K562 (cell line): ENCODE measurements at regions not wholly inside any gene's neighbourhood (a gene's known extent, or its start where the extent isn't known, plus 50 kb on each side); places are given as distances from the start of the nearest gene placed in this dataset.

ENCODE experiments used
- ATAC-seq: fragments of 200-7000 bp; cut with Tn5 transposase; 3 replicates; pipeline ENCODE4 v1.9.1; 2020; ENCODE audit warnings: moderate library complexity
- BruUV-seq: library from RNA; stranded (reverse); fragments of 400-500 nt; replicated peaks from 2 replicates; lab custom pipeline; 2021; lab: Mats Ljungman, UMichigan
- CTCF ChIA-PET: fragments of 300-600 bp; formaldehyde crosslinking; extraction: SDS; loops from one replicate; lab custom pipeline; 2021; ENCODE audit warnings: low intra/inter-chr PET ratio; lab: Yijun Ruan, JAX
- POLR2A ChIA-PET: fragments of 300-600, 350-650 bp; sonication (Branson Sonifier 250); formaldehyde crosslinking; extraction: SDS; loops from one replicate; lab custom pipeline; 2021; ENCODE audit warnings: antibody characterized with exemption, inconsistent platforms; lab: Yijun Ruan, JAX
- DNase-seq, 4 experiments: peaks; one replicate each; pipeline versions ENCODE4 v3.0.0 to v3.0.0-alpha.2; 2011 to 2018; ENCODE audit warnings: low spot score in 3 of 4, mixed read lengths in 3 of 4; ENCODE audit errors: extremely low read depth in 1 of 4
- FAIRE-seq: peaks from 2 replicates; lab custom pipeline; 2011; peaks lifted over from hg19 to GRCh38; lab: Jason Lieb, UNC
- H2AFZ ChIP-seq: 2 replicates; pipeline ENCODE4 v1.6.0; 2011; ENCODE audit warnings: low read depth, low read length, control low read depth, inconsistent platforms
- H3K27ac ChIP-seq: fragments of 200-600 bp; 3 replicates; pipeline ENCODE4 v1.8.0; 2011; ENCODE audit warnings: low read depth, mild to moderate bottlenecking, control low read depth, inconsistent platforms, low read length, moderate library complexity, mixed read lengths; ENCODE audit errors: extremely low read depth
- H3K27me3 ChIP-seq, 2 experiments: fragments of 300-600 bp in 1 of 2; 2 replicates in 1 of 2; 3 replicates in 1 of 2; pipeline versions ENCODE4 v1.6.0 to v1.8.0; 2011; ENCODE audit warnings: inconsistent platforms in 2 of 2, low read length in 2 of 2, mild to moderate bottlenecking in 1 of 2, mixed read lengths in 1 of 2, moderate library complexity in 1 of 2; ENCODE audit not compliant: control insufficient read depth in 2 of 2, insufficient read depth in 2 of 2
- H3K36me3 ChIP-seq: fragments of 300-600 bp; 3 replicates; pipeline ENCODE4 v1.8.0; 2011; ENCODE audit warnings: mild to moderate bottlenecking, low read length, inconsistent platforms; ENCODE audit not compliant: control insufficient read depth, insufficient read depth
- H3K4me1 ChIP-seq, 2 experiments: fragments of 200-600 bp in 1 of 2; replicated peaks in 1 of 2; 2 replicates in 1 of 2; 3 replicates in 1 of 2; pipeline versions ENCODE4 v1.5.1 to v1.8.0; 2011; ENCODE audit warnings: inconsistent platforms in 2 of 2, low read length in 2 of 2, mild to moderate bottlenecking in 1 of 2, mixed read lengths in 1 of 2, moderate library complexity in 1 of 2; ENCODE audit not compliant: control insufficient read depth in 2 of 2, insufficient read depth in 2 of 2
- H3K4me2 ChIP-seq: 2 replicates; pipeline ENCODE4 v1.6.1; 2011; ENCODE audit warnings: low read length, control low read depth, inconsistent platforms, mixed read lengths; ENCODE audit not compliant: insufficient read depth
- H3K4me3 ChIP-seq: fragments of 200-600 bp; sonication (generic), shearing (Covaris generic); 2 replicates; pipeline ENCODE4 v1.5.1; 2016; ENCODE audit warnings: control low read depth, inconsistent platforms
- H3K79me2 ChIP-seq: fragments of 200-600 bp; 3 replicates; pipeline ENCODE4 v1.8.0; 2011; ENCODE audit warnings: low read length, inconsistent platforms; ENCODE audit not compliant: control insufficient read depth, insufficient read depth
- H3K9ac ChIP-seq, 2 experiments: 2 replicates each; pipeline versions ENCODE4 v1.6.0 to v1.6.1; 2011; ENCODE audit warnings: low read depth in 2 of 2, low read length in 2 of 2, control low read depth in 1 of 2, inconsistent platforms in 1 of 2, mild to moderate bottlenecking in 1 of 2, mixed read lengths in 1 of 2; ENCODE audit not compliant: insufficient read depth in 1 of 2
- H3K9me1 ChIP-seq: one replicate; pipeline ENCODE4 v1.6.0; 2011; ENCODE audit warnings: inconsistent platforms, mild to moderate bottlenecking, low read length, moderate library complexity; ENCODE audit not compliant: control insufficient read depth, insufficient read depth
- H3K9me3 ChIP-seq: replicated peaks from 2 replicates; pipeline ENCODE4 v1.5.1; 2011; ENCODE audit warnings: low read depth, low read length, inconsistent platforms; ENCODE audit not compliant: control insufficient read depth, insufficient read depth
- H4K20me1 ChIP-seq: replicated peaks from 2 replicates; pipeline ENCODE4 v1.6.1; 2011; ENCODE audit warnings: low read length, inconsistent platforms, mixed read lengths; ENCODE audit not compliant: control insufficient read depth, insufficient read depth
- ADNP ChIP-seq: fragments of 200-800 bp; sonication (Bioruptor generic); IDR thresholded peaks from 2 replicates; pipeline ENCODE4 v1.6.1; 2016; ENCODE audit warnings: missing genetic modification characterization, missing compliant biosample characterization
- CBX8 ChIP-seq: fragments of 200-600 bp; sonication (generic); IDR thresholded peaks from 2 replicates; pipeline ENCODE4 v1.6.1; 2012; ENCODE audit warnings: borderline replicate concordance, mixed run types, low read depth, mild to moderate bottlenecking, moderate library complexity, mixed read lengths, low read length, control low read depth, inconsistent platforms; ENCODE audit not compliant: poor library complexity, severe bottlenecking; ENCODE audit errors: extremely low read depth
- CSDE1 ChIP-seq, 2 experiments: fragments of 450-650 bp; IDR thresholded peaks; 2 replicates each; pipeline ENCODE4 v1.6.1; 2016; ENCODE audit warnings: mild to moderate bottlenecking in 1 of 2
- EP300 ChIP-seq: IDR thresholded peaks from 2 replicates; pipeline ENCODE4 v1.6.1; 2012; ENCODE audit warnings: low read length, improper control_type of control experiment
- ERF ChIP-seq: fragments of 450-650 bp; formaldehyde crosslinking; IDR thresholded peaks from 2 replicates; pipeline ENCODE4 v1.4.0; 2020; ENCODE audit warnings: mild to moderate bottlenecking, mixed read lengths
- GABPA ChIP-seq: fragments of 200-800 bp; sonication (Bioruptor generic); conservative IDR thresholded peaks from 2 replicates; pipeline ENCODE4 v1.6.1; 2016; ENCODE audit warnings: low read depth, missing genetic modification characterization, missing compliant biosample characterization
- HDAC8 ChIP-seq: fragments of 450-650 bp; IDR thresholded peaks from 2 replicates; pipeline ENCODE4 v1.6.1; 2016; ENCODE audit warnings: mild to moderate bottlenecking, missing genetic modification characterization, moderate library complexity, missing compliant biosample characterization
- IFI16 ChIP-seq: fragments of 250-450 bp; sonication (Bioruptor Pico); IDR thresholded peaks from 2 replicates; pipeline ENCODE4 v2.1.2; 2022; ENCODE audit warnings: mild to moderate bottlenecking, inconsistent platforms
- IRF9 ChIP-seq: fragments of 450-650 bp; IDR thresholded peaks from 2 replicates; pipeline ENCODE4 v1.6.1; 2016; ENCODE audit warnings: missing biosample characterization, missing genetic modification characterization
- MBD2 ChIP-seq: sonication (generic); IDR thresholded peaks from 2 replicates; pipeline ENCODE4 v1.6.1; 2016; ENCODE audit warnings: low read depth, borderline replicate concordance
- MED1 ChIP-seq: sonication (generic); formaldehyde crosslinking; IDR thresholded peaks from 2 replicates; pipeline ENCODE4 v1.8.1; 2023; ENCODE audit warnings: missing genetic modification reagents, borderline replicate concordance
- RAD51 ChIP-seq: fragments of 450-650 bp; IDR thresholded peaks from 2 replicates; pipeline ENCODE4 v1.7.1; 2016; ENCODE audit warnings: low read depth, mild to moderate bottlenecking, borderline replicate concordance
- SMARCB1 ChIP-seq: IDR thresholded peaks from 2 replicates; pipeline ENCODE4 v1.6.1; 2011; ENCODE audit warnings: improper control_type of control experiment, low read depth; ENCODE audit not compliant: insufficient read length
- ZNF24 ChIP-seq: fragments of 450-650 bp; IDR thresholded peaks from 2 replicates; pipeline ENCODE4 v1.6.1; 2016
- ZNF274 ChIP-seq: IDR thresholded peaks from 2 replicates; pipeline ENCODE4 v1.6.1; 2011; ENCODE audit warnings: low read depth, mild to moderate bottlenecking, low read length, moderate library complexity, borderline replicate concordance
- ZNF644 ChIP-seq: fragments of 200-800 bp; sonication (Bioruptor generic); IDR thresholded peaks from 2 replicates; pipeline ENCODE4 v1.6.1; 2016; ENCODE audit warnings: low read depth, missing genetic modification characterization, missing compliant biosample characterization
- ZNF717 ChIP-seq: fragments of 250-450 bp; sonication (Bioruptor Pico); IDR thresholded peaks from 2 replicates; pipeline ENCODE4 v1.5.0; 2021
- in situ Hi-C: fragments of 300-500 bp; cut with MboI; formaldehyde crosslinking; loops from 4 replicates; pipeline ENCODE4 v1.15.0; 2018; ENCODE audit warnings: inconsistent platforms, mixed read lengths
- intact Hi-C: fragments of 100-400 bp; cut with micrococcal nuclease; formaldehyde crosslinking; loops from 2 replicates; pipeline ENCODE4 v1.14.2; 2022

GRCh38 chr5:164679461-164679860 lies 1174.0 kb downstream of the MAT2B start:
- no peak overlapping the region for H3K9ac ChIP-seq
- H3K4me2 ChIP-seq, result no peak overlapping the region
- in situ Hi-C loops, result no loop called here
- H2AFZ ChIP-seq, result no peak overlapping the region
- no peaks in the 10 kb centered on the region for H3K9me3 ChIP-seq
- H3K79me2 ChIP-seq, result no peaks in the 10 kb centered on the region
- no peaks in the 10 kb centered on the region for H3K4me1 ChIP-seq
- DNase-seq (no peak), ATAC-seq (no peak), FAIRE-seq (no peak)
- intact Hi-C loops, result no loop called here
- CTCF ChIA-PET, result no interaction called here
- POLR2A ChIA-PET, result no interaction called here
- H4K20me1 ChIP-seq, result no peaks in the 10 kb centered on the region
- no peaks in the 10 kb centered on the region for H3K36me3 ChIP-seq
- H3K27me3 ChIP-seq, result no peaks in the 10 kb centered on the region
- no peak overlapping the region for H3K27ac ChIP-seq
- no peak overlapping the region for H3K4me3 ChIP-seq
- H3K9me1 ChIP-seq, result no peaks in the 10 kb centered on the region
- no TSS peak for BruUV-seq
- TF ChIP-seq GABPA (tag) (no peak), SMARCB1 (no peak), CBX8 (no peak), ZNF24 (no peak)

GRCh38 chr5:164680216-164680615 lies 1174.8 kb downstream of the MAT2B start:
- CTCF ChIA-PET, result no interaction called here
- no peak overlapping the region for H3K9ac ChIP-seq
- no peak overlapping the region for H2AFZ ChIP-seq
- intact Hi-C loops (no loop called here), in situ Hi-C loops (no loop called here)
- H3K4me1 ChIP-seq, result no peaks in the 10 kb centered on the region
- H3K36me3 ChIP-seq, result no peaks in the 10 kb centered on the region
- POLR2A ChIA-PET, result no interaction called here
- ATAC-seq, result no peak
- no peak for FAIRE-seq
- H3K27ac ChIP-seq, result no peak overlapping the region
- no peaks in the 10 kb centered on the region for H4K20me1 ChIP-seq
- no TSS peak for BruUV-seq
- no peaks in the 10 kb centered on the region for H3K27me3 ChIP-seq
- H3K4me3 ChIP-seq, result no peak overlapping the region
- H3K9me1 ChIP-seq, result no peaks in the 10 kb centered on the region
- no peaks in the 10 kb centered on the region for H3K9me3 ChIP-seq
- no peaks in the 10 kb centered on the region for H3K79me2 ChIP-seq
- DNase-seq, result no peak
- no peak overlapping the region for H3K4me2 ChIP-seq
- TF ChIP-seq IFI16 (CRISPR knock-in tag), result no peak
- TF ChIP-seq HDAC8 (tag), result no peak
- no peak for TF ChIP-seq IRF9 (tag)
- TF ChIP-seq MED1 (CRISPR knock-in tag), result no peak
- TF ChIP-seq EP300, result no peak
- no peak for TF ChIP-seq ZNF717 (CRISPR knock-in tag)
- no peak for TF ChIP-seq MBD2
- TF ChIP-seq RAD51, result no peak
- no peak for TF ChIP-seq ZNF644 (tag)
- no peak for TF ChIP-seq CSDE1 (IDR thresholded peaks at IDR 0.05)
- no peak for TF ChIP-seq ADNP (tag)
- no peak for TF ChIP-seq ERF (CRISPR knock-in tag)
- TF ChIP-seq ZNF274, result no peak
